IPS-20b (cell line): ENCODE measurements at regions not wholly inside any gene's neighbourhood (a gene's known extent, or its start where the extent isn't known, plus 50 kb on each side); places are given as distances from the start of the nearest gene placed in this dataset.

ENCODE experiments used
- H3K27ac ChIP-seq: one replicate; pipeline ENCODE4 v1.5.1; 2013; ENCODE audit warnings: low read length
- H3K27me3 ChIP-seq: 2 replicates; pipeline ENCODE4 v1.6.1; 2013; ENCODE audit warnings: mild to moderate bottlenecking, low read length, inconsistent platforms; ENCODE audit not compliant: insufficient read depth
- H3K36me3 ChIP-seq: 2 replicates; pipeline ENCODE4 v1.6.1; 2013; ENCODE audit warnings: low read depth, mild to moderate bottlenecking, inconsistent platforms, low read length, moderate library complexity; ENCODE audit not compliant: insufficient read depth
- H3K4me1 ChIP-seq: 2 replicates; pipeline ENCODE4 v1.6.1; 2013; ENCODE audit warnings: mild to moderate bottlenecking, control low read depth, inconsistent platforms, low read length, moderate library complexity; ENCODE audit not compliant: insufficient read depth
- H3K4me3 ChIP-seq: 2 replicates; pipeline ENCODE4 v1.5.1; 2013; ENCODE audit warnings: mild to moderate bottlenecking, low read length, inconsistent platforms
- H3K9ac ChIP-seq: 2 replicates; pipeline ENCODE4 v1.6.1; 2013; ENCODE audit warnings: low read depth, mild to moderate bottlenecking, inconsistent platforms, low read length, moderate library complexity
- H3K9me3 ChIP-seq: 2 replicates; pipeline ENCODE4 v1.6.1; 2013; ENCODE audit warnings: mild to moderate bottlenecking, low read depth, low read length, inconsistent platforms; ENCODE audit not compliant: insufficient read depth

DNA sequence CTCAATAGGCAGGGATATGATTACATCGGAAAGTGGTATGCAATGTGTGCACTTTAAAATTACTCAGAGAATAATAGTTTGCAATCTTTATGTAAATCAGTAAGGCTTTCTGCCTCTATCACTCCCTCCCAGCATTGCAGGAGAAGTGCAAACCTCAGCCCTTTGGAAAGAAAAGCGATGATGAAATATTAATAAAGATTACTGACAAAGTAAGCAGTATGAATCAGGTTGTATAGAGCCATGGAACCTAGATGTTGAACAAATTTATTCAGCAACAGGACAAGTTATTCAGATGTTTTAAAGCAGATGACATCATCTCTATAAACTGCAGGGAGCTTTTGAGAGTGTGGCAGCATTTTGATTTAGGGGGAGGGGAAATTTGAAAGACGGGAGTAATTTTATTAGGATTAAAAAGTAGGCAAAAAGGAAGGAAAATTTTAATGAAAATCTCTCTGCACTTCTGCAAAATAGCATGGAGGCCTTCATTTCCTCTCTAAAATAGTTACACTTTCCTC is 631.7 kb upstream of the GRIA3 start:
- H3K4me3 ChIP-seq = no peak overlapping the region
- no peaks in the 10 kb centered on the region for H3K27me3 ChIP-seq
- no peaks in the 10 kb centered on the region for H3K4me1 ChIP-seq
- H3K36me3 ChIP-seq = no peaks in the 10 kb centered on the region
- no peak overlapping the region for H3K27ac ChIP-seq
- H3K9ac ChIP-seq = no peak overlapping the region
- no peaks in the 10 kb centered on the region for H3K9me3 ChIP-seq

DNA sequence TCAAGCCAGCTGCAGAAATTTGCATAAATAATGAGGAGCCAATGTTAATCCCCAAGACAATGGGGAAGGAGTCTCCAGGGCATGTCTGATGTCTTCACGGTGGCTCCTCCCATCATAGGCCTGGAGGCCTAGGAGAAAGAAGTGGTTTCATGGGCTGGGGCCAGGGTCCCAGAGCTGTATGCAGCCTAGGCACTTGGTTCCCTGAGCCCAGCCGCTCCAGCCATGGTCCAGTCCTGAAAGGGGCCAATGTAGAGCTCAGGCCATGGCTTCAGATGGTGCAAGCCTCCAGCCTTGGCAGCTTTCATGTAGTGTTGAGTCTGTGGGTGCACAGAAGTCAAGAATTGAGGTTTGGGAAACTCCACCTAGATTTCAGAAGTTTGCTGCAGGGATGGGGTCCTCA is 628.2 kb upstream of the GRIA3 start:
- Histone ChIP-seq H3K9ac (no peak overlapping the region), H3K27me3 (no peaks in the 10 kb centered on the region), H3K36me3 (no peaks in the 10 kb centered on the region), H3K4me1 (no peaks in the 10 kb centered on the region), H3K9me3 (no peaks in the 10 kb centered on the region), H3K27ac (no peak overlapping the region), H3K4me3 (no peak overlapping the region)

DNA sequence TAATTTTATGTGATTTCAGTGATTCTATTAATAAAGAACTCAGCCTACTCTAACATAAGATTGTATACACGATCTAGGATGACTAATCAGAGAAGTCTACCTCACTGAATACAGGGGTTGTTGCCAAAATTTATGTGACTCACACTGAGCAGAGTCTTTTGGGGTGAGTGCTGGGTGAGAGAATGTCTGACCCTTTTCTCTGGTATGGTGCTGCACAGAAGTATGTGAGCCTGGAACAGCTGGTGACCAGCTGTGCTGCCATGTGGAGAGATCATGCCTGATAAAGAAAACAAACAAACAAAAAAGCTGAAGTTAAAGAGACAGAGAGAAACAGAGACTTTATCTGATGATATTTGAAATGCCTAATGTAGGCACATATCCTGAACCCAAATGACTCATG is 618.1 kb upstream of the GRIA3 start:
- no peak overlapping the region for H3K27ac ChIP-seq
- H3K9ac ChIP-seq = no peak overlapping the region
- H3K36me3 ChIP-seq = no peaks in the 10 kb centered on the region
- H3K4me1 ChIP-seq = no peaks in the 10 kb centered on the region
- no peaks in the 10 kb centered on the region for H3K27me3 ChIP-seq
- no peaks in the 10 kb centered on the region for H3K9me3 ChIP-seq
- no peak overlapping the region for H3K4me3 ChIP-seq

DNA sequence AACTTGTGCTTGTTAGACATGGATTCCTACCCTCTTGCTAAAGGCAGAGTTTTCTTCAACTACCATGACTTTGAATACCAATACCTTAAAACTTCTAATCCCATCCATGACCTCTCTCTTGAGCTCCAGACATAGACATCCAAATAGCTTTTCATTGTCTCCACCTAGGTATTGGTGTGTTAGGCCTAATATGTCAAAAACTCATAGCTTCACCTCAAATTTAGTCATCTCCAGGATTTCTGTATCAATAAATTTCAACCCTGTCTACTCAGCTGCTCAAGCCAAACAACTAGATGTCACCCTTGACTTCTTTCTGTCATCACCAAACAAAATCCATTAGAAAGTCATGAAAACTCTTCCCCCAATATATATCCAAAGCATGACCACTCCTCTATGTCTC is 617.7 kb upstream of the GRIA3 start:
- no peak overlapping the region for H3K27ac ChIP-seq

DNA sequence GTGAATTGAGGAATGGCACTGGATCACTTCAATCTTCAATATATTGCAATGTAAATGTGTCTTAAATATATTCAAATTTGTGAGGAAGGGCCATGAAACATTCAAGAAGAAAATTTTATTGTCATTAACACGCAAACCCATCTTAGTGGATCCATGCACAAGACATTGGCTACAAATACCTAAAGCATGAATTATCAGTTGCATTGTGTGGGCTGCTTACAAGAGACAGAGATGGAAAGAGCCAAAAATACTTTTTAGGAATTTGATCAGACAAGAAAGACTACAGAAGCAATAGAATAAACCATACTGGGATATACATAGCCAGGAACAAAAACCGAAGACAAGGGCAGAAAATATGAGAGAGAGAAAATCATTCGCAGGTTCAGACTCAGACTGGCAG is 616.2 kb upstream of the GRIA3 start:
- Histone ChIP-seq H3K4me3 (no peak overlapping the region), H3K36me3 (no peaks in the 10 kb centered on the region), H3K27ac (no peak overlapping the region), H3K4me1 (no peaks in the 10 kb centered on the region), H3K27me3 (no peaks in the 10 kb centered on the region), H3K9ac (no peak overlapping the region), H3K9me3 (no peaks in the 10 kb centered on the region)

More for the DNA sequence above, 617.7 kb upstream of the GRIA3 start:
- Histone ChIP-seq H3K9me3 (no peaks in the 10 kb centered on the region), H3K4me1 (no peaks in the 10 kb centered on the region), H3K9ac (no peak overlapping the region), H3K4me3 (no peak overlapping the region), H3K27me3 (no peaks in the 10 kb centered on the region), H3K36me3 (no peaks in the 10 kb centered on the region)

DNA sequence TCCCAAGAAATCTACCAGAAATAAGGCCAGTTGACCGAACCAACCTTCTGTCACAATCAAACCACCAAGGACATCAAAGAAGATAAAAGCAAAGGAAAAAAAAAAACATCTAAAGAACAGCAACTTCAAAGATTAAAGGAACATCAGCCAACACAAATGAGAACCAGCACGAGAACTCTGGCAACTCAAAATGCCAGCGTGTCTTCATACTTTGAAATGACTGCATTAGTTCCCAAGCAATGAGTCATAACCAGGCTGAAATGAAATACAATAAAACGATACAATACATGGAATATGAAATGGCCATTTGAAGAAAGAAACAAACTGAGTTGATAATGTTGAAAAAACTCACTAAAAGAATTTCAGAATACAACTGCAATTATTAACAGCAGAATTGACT is 611.6 kb upstream of the GRIA3 start:
- Histone ChIP-seq H3K4me1 (no peaks in the 10 kb centered on the region), H3K27ac (no peak overlapping the region), H3K4me3 (no peak overlapping the region), H3K9me3 (no peaks in the 10 kb centered on the region), H3K36me3 (no peaks in the 10 kb centered on the region), H3K9ac (no peak overlapping the region), H3K27me3 (no peaks in the 10 kb centered on the region)

DNA sequence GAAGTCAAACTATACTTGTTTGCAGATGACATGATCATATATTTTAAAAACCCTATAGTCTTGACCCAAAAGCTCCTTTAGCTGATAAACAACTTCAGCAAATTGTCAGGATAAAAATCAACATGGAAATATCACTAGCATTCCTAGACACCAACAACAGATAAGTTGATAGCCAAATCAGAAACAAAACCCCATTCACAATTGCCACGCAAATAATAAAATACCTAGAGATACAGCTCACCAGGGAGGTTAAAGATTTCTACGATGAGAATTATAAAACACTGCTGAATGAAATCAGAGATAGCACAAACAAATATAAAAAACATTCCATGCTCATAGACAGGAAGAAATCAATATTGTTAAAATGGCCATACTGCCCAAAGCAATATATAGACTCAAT is 605.0 kb upstream of the GRIA3 start:
- no peaks in the 10 kb centered on the region for H3K4me1 ChIP-seq
- H3K4me3 ChIP-seq = no peak overlapping the region
- H3K27me3 ChIP-seq = no peaks in the 10 kb centered on the region
- H3K9me3 ChIP-seq = no peaks in the 10 kb centered on the region
- no peak overlapping the region for H3K27ac ChIP-seq
- H3K9ac ChIP-seq = no peak overlapping the region
- H3K36me3 ChIP-seq = no peaks in the 10 kb centered on the region

DNA sequence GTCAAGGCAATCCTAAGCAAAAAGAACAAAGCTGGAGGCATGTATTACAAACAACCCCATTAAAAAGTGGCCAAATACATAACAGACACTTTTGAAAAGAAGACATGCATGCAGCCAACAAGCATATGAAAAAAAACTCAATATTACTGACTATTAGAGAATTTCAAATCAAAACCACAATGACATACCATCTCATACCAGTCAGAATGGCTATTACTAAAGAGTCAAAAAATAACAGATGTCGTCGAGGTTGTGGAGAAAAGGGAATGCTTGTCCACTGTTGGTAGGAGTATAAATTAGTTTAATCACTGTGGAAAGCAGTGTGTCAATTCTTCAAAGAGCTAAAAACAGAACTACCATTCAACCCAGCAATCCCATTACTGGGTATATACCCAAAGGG is 604.6 kb upstream of the GRIA3 start:
- no peak overlapping the region for H3K4me3 ChIP-seq
- no peak overlapping the region for H3K9ac ChIP-seq
- no peak overlapping the region for H3K27ac ChIP-seq
- no peaks in the 10 kb centered on the region for H3K27me3 ChIP-seq
- H3K36me3 ChIP-seq = no peaks in the 10 kb centered on the region
- H3K4me1 ChIP-seq = no peaks in the 10 kb centered on the region
- no peaks in the 10 kb centered on the region for H3K9me3 ChIP-seq

DNA sequence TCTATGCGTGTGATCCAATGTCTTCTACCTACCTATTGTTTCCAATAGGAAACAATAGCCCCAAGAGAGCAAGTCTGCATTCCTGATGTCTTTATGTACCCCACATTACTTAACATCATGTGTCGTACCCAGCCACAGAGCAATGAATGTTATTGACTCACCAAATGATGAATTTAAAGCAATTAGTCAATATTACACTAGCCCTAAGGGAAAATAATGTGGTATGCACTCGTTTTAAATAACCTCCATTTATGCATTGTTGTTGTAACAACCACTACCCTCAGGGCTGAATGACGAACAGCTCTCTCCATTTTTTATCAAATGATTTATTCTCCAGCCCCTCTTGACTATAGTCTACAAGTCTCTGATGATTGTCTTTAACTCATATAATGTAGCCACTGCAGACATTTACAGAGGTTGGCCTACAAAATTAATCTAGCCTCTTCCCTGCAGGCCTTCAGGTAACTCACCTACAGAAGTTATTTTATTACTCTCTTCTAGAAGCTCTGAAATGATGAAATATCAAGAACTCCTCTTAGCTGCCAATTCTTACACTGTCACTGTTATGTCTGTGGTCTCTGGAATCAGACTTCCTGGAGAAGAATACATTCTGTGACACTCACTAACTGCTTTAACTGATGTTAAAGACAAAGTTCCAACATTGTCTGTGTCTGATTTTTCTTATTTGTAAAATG is 601.7 kb upstream of the GRIA3 start:
- H3K9me3 ChIP-seq = no peaks in the 10 kb centered on the region
- no peak overlapping the region for H3K27ac ChIP-seq
- no peaks in the 10 kb centered on the region for H3K27me3 ChIP-seq
- no peak overlapping the region for H3K4me3 ChIP-seq
- H3K4me1 ChIP-seq = no peaks in the 10 kb centered on the region
- no peak overlapping the region for H3K9ac ChIP-seq
- H3K36me3 ChIP-seq = no peaks in the 10 kb centered on the region

DNA sequence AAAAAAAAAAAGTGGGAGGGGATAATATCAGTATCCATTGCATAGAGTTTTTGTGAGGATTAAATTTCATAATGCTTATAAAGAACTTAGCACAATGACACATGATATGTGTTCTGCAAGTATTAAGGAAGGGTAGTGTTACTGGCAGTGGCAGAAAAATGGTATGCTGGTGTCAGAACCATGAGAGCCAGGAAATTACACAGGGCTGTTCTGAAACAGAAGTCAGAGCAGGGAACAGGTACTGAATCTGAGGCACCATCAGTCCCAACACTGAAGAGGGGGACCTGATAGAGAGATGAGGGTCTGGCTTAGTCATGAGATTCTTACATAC is 601.1 kb upstream of the GRIA3 start:
- H3K9me3 ChIP-seq = no peaks in the 10 kb centered on the region
- H3K9ac ChIP-seq = no peak overlapping the region
- no peak overlapping the region for H3K27ac ChIP-seq
- no peaks in the 10 kb centered on the region for H3K27me3 ChIP-seq
- H3K4me3 ChIP-seq = no peak overlapping the region
- no peaks in the 10 kb centered on the region for H3K36me3 ChIP-seq
- no peaks in the 10 kb centered on the region for H3K4me1 ChIP-seq

DNA sequence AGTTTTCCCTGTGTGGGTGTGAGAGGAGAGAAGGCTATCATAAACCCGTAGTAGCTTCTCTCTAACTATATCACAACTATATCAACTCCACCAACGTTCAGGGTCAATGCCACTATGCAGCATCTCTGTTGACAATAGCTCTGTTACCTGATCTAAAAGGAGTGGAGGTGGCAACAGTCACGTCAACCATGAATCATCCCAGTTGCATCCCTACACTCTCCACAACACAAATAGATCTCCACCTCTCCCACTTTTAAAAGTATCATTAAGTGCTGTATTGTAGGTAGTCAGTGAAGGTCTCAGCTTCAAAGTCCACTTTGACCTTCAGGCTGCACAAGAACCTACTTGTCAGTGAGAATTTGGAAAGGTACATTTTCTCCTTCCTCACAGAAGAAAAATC is 600.5 kb upstream of the GRIA3 start:
- H3K27ac ChIP-seq = no peak overlapping the region
- H3K27me3 ChIP-seq = no peaks in the 10 kb centered on the region
- H3K4me1 ChIP-seq = no peaks in the 10 kb centered on the region
- H3K9me3 ChIP-seq = no peaks in the 10 kb centered on the region
- no peaks in the 10 kb centered on the region for H3K36me3 ChIP-seq
- H3K9ac ChIP-seq = no peak overlapping the region
- no peak overlapping the region for H3K4me3 ChIP-seq

DNA sequence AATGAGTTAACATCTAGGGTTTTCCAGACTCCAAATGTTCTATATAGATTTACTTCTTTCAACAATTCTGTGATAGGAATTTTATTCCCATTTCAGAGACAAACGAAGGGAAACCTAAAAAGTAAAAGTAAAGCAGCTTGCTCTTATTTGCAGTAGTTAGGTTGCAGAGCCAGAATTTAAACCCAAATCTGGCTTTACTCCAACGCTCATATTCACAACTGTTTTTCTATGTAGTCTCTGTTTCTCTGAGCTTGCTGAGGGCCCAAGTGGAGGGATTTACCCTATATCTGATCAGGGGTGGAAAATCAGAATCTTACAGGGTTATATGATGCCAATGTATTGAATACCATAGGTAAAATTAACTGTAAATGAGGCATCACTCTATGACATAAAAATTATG is 599.1 kb upstream of the GRIA3 start:
- Histone ChIP-seq H3K9me3 (no peaks in the 10 kb centered on the region), H3K4me3 (no peak overlapping the region), H3K36me3 (no peaks in the 10 kb centered on the region), H3K4me1 (no peaks in the 10 kb centered on the region), H3K27me3 (no peaks in the 10 kb centered on the region), H3K27ac (no peak overlapping the region), H3K9ac (no peak overlapping the region)
